ENCODE measurements at regions not wholly inside any gene's neighbourhood (a gene's known extent, or its start where the extent isn't known, plus 50 kb on each side); places are given as distances from the start of the nearest gene placed in this dataset.
"Not testable (repeated sequence)": the region's sequence is repeated elsewhere in the genome, so short reads cannot be mapped to it uniquely, and the experiment has no call there.

DNA sequence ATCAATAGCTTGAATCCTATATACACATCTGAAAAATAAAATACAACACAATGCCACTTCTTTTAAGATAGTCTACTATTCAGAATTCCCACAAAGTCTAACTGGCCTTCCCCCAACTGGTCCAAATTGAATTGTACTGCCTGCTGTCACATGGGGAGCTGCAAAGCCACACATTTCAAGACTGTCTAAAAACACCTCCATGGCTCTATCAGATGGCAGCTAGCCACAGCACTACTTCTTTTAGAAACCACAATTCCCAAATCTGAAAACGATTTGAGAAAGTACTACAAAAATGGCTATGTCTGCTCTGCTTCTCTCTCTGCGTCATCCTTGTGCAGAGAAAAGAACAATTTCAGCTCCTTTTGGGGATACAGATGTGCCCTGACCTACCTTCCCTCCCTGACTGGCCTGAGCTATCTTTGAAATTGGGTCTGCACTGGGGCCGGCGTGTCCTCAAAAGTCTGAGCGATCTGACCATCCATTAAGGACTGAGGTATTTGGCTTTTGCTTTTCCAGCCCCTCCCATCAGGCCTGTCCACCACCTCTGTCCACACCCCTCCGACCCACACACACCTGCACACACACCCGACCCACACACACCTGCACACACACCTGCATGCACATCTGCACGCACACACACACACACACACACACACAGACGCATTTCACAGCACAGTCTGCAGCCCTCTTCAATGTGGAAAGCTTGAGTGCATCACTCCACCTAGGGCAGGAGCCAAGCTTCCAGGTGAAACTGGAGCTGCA, 68.6 kb upstream of the IPO5 start:
- Histone ChIP-seq H3K4me1 (ENCODE audit: control insufficient read depth in 5 of 5, insufficient read depth in 5 of 5, low read length in 5 of 5) (peaks cover 0 to 16% (median 10%) of the 10 kb centered on the region in 5 donors), H3K4me3 (ENCODE audit: low read depth in 1 of 5, low read length in 5 of 5) (no peak overlapping the region), H3K27ac (ENCODE audit: low read depth, low read length) (no peak overlapping the region), H3K27me3 (ENCODE audit: control insufficient read depth in 5 of 5, insufficient read depth in 4 of 5, low read length in 5 of 5) (no peaks in the 10 kb centered on the region), H3K36me3 (ENCODE audit: control insufficient read depth in 5 of 5, insufficient read depth in 5 of 5, low read length in 5 of 5) (no peaks in the 10 kb centered on the region), H3K9ac (ENCODE audit: low read length in 5 of 5) (no peak overlapping the region), H3K9me3 (ENCODE audit: control insufficient read depth in 5 of 5, low read length in 5 of 5) (no peaks in the 10 kb centered on the region)

- Histone ChIP-seq H3K9ac (ENCODE audit: low read length in 5 of 5) (no peak overlapping the region), H3K27ac (ENCODE audit: low read depth, low read length) (no peak overlapping the region), H3K9me3 (ENCODE audit: control insufficient read depth in 5 of 5, low read length in 5 of 5) (no peaks in the 10 kb centered on the region), H3K4me3 (ENCODE audit: low read depth in 1 of 5, low read length in 5 of 5) (no peak overlapping the region), H3K27me3 (ENCODE audit: control insufficient read depth in 5 of 5, insufficient read depth in 4 of 5, low read length in 5 of 5) (no peaks in the 10 kb centered on the region), H3K36me3 (ENCODE audit: control insufficient read depth in 5 of 5, insufficient read depth in 5 of 5, low read length in 5 of 5) (no peaks in the 10 kb centered on the region), H3K4me1 (ENCODE audit: control insufficient read depth in 5 of 5, insufficient read depth in 5 of 5, low read length in 5 of 5) (peaks cover 0 to 11% (median 7%) of the 10 kb centered on the region in 5 donors)
Measured at GRCh38 chr13:97885641-97886040, 67.8 kb upstream of the IPO5 start.

- H3K4me1 ChIP-seq (ENCODE audit: control insufficient read depth in 5 of 5, insufficient read depth in 5 of 5, low read length in 5 of 5), result peaks cover 0 to 4% (median 3%) of the 10 kb centered on the region in 5 donors
- no peak overlapping the region for H3K9ac ChIP-seq (ENCODE audit: low read length in 5 of 5)
- no peaks in the 10 kb centered on the region for H3K36me3 ChIP-seq (ENCODE audit: control insufficient read depth in 5 of 5, insufficient read depth in 5 of 5, low read length in 5 of 5)
- H3K27ac ChIP-seq (ENCODE audit: low read depth, low read length), result no peak overlapping the region
- no peaks in the 10 kb centered on the region for H3K9me3 ChIP-seq (ENCODE audit: control insufficient read depth in 5 of 5, low read length in 5 of 5)
- H3K4me3 ChIP-seq (ENCODE audit: low read depth in 1 of 5, low read length in 5 of 5), result no peak overlapping the region
- H3K27me3 ChIP-seq (ENCODE audit: control insufficient read depth in 5 of 5, insufficient read depth in 4 of 5, low read length in 5 of 5), result no peaks in the 10 kb centered on the region
Measured at GRCh38 chr13:97889803-97890202, 63.7 kb upstream of the IPO5 start.

DNA sequence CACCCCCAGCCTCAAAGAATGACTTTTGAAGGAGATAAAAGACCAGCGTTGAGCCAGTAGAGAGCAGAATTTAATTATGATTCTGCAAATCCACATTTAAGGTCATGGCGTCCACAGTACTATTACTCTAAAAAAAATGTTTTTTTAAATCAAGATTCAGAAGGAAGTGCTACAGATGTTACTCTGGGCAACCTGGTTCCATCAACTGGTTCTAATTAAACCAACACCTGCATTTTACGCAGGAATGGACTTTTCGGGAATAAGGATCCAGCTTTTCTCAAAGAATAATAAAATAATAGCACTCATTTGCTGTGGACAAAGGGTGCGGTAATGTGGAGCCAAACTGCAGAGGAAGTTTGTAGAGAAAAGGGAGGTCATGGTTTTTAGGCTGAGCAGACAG, 62.9 kb upstream of the IPO5 start:
- H3K27me3 ChIP-seq (ENCODE audit: control insufficient read depth in 5 of 5, insufficient read depth in 4 of 5, low read length in 5 of 5), result no peaks in the 10 kb centered on the region
- no peaks in the 10 kb centered on the region for H3K36me3 ChIP-seq (ENCODE audit: control insufficient read depth in 5 of 5, insufficient read depth in 5 of 5, low read length in 5 of 5)

DNA sequence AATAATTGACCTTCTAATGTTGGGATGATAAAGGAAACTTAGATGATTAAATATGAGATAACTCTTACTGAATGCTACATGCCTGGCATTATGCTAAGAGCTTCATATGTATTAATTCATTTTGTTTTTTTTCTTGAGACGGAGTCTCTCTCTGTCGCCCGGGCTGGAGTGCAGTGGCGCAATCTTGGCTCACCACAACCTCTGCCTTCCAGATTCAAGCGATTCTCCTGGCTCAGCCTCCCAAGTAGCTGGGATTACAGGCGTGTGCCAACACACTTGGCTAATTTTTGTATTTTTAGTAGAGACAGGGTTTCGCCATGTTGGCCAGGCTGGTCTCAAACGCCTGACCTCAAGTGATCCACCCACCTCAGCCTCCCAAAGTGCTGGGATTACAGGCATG, 61.5 kb upstream of the IPO5 start:
- H3K4me1 ChIP-seq (ENCODE audit: control insufficient read depth in 5 of 5, insufficient read depth in 5 of 5, low read length in 5 of 5); H3K4me3 ChIP-seq (ENCODE audit: low read depth in 1 of 5, low read length in 5 of 5): not testable (repeated sequence)

More for the DNA sequence above, 62.9 kb upstream of the IPO5 start:
- Histone ChIP-seq H3K4me1 (ENCODE audit: control insufficient read depth in 5 of 5, insufficient read depth in 5 of 5, low read length in 5 of 5) (peaks cover 0 to 4% (median 3%) of the 10 kb centered on the region in 5 donors), H3K4me3 (ENCODE audit: low read depth in 1 of 5, low read length in 5 of 5) (no peak overlapping the region), H3K9ac (ENCODE audit: low read length in 5 of 5) (no peak overlapping the region), H3K27ac (ENCODE audit: low read depth, low read length) (no peak overlapping the region), H3K9me3 (ENCODE audit: control insufficient read depth in 5 of 5, low read length in 5 of 5) (peaks cover 0 to under 1% (median 0%) of the 10 kb centered on the region in 5 donors)

DNA sequence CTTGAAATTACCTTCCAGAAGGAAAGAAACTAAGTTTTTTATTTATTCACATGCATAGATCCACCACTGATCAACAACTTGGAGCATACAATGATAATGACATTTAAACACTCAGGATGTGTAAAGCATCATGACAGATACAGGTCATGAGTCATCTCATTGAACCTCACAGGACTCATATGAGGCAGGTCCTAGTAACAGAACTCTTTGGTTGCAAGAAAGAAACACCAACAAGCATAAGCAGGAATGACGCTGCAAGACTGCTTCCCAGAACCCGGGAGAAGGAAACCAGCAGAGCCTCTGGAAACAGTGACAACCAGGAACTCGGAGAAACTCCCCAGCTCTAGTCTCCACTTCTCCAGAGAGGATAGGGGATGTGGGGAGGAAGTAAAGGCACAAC, 60.8 kb upstream of the IPO5 start:
- Histone ChIP-seq H3K9ac (ENCODE audit: low read length in 5 of 5) (no peak overlapping the region), H3K27me3 (ENCODE audit: control insufficient read depth in 5 of 5, insufficient read depth in 4 of 5, low read length in 5 of 5) (no peaks in the 10 kb centered on the region), H3K36me3 (ENCODE audit: control insufficient read depth in 5 of 5, insufficient read depth in 5 of 5, low read length in 5 of 5) (no peaks in the 10 kb centered on the region), H3K27ac (ENCODE audit: low read depth, low read length) (peak overlapping the region; percentile 24), H3K4me3 (ENCODE audit: low read depth in 1 of 5, low read length in 5 of 5) (no peak overlapping the region), H3K9me3 (ENCODE audit: control insufficient read depth in 5 of 5, low read length in 5 of 5) (peaks cover 0 to 3% (median 0%) of the 10 kb centered on the region in 5 donors), H3K4me1 (ENCODE audit: control insufficient read depth in 5 of 5, insufficient read depth in 5 of 5, low read length in 5 of 5) (peaks cover 0 to 4% (median 3%) of the 10 kb centered on the region in 5 donors)

More for the DNA sequence above, 61.5 kb upstream of the IPO5 start:
- peak overlapping the region; percentile 49 for H3K27ac ChIP-seq (ENCODE audit: low read depth, low read length)
- not testable (repeated sequence) for H3K27me3 ChIP-seq (ENCODE audit: control insufficient read depth in 5 of 5, insufficient read depth in 4 of 5, low read length in 5 of 5); H3K9me3 ChIP-seq (ENCODE audit: control insufficient read depth in 5 of 5, low read length in 5 of 5); H3K36me3 ChIP-seq (ENCODE audit: control insufficient read depth in 5 of 5, insufficient read depth in 5 of 5, low read length in 5 of 5); H3K9ac ChIP-seq (ENCODE audit: low read length in 5 of 5)

DNA sequence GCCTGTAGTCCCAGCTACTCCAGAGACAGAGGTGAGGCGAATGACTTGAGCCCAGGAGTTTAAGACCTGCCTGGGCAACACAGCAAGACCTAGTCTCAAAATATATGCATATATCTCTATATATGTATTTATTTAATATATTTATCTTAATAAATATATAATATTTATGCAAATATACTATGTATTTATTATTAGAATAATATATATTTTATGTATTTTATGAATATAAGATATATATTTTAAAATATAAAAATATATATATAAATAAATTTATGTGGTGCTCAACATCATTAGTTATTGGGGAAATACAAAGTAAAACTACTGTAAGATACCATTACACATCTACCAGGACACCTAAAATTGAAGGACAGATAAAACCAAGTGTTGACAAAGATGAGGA, 58.1 kb upstream of the IPO5 start:
- Histone ChIP-seq H3K27ac (ENCODE audit: low read depth, low read length) (no peak overlapping the region), H3K4me3 (ENCODE audit: low read depth in 1 of 5, low read length in 5 of 5) (no peak overlapping the region), H3K4me1 (ENCODE audit: control insufficient read depth in 5 of 5, insufficient read depth in 5 of 5, low read length in 5 of 5) (peaks cover 0 to 6% (median 4%) of the 10 kb centered on the region in 5 donors), H3K36me3 (ENCODE audit: control insufficient read depth in 5 of 5, insufficient read depth in 5 of 5, low read length in 5 of 5) (no peaks in the 10 kb centered on the region), H3K9ac (ENCODE audit: low read length in 5 of 5) (no peak overlapping the region), H3K27me3 (ENCODE audit: control insufficient read depth in 5 of 5, insufficient read depth in 4 of 5, low read length in 5 of 5) (no peaks in the 10 kb centered on the region), H3K9me3 (ENCODE audit: control insufficient read depth in 5 of 5, low read length in 5 of 5) (peaks cover 0 to 3% (median 0%) of the 10 kb centered on the region in 5 donors)

DNA sequence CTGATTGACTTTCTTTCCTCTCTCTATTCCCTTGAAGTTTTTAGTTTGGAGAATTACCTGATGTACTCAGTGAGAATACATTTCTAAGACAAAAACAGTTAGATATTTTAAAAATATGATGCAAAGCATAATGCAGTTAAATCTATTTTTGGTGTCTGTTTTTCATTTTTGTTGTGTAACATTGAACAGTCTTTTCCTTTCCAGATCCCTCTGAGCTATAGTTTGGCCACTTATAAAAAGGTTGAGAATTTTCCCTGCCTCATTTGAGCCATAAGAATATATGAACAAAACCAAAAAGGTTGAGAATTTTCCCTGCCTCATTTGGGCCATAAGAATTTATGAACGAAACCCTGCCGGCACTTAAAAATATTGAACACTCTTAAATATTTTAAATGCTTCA, 57.0 kb upstream of the IPO5 start:
- H3K27me3 ChIP-seq (ENCODE audit: control insufficient read depth in 5 of 5, insufficient read depth in 4 of 5, low read length in 5 of 5), result no peaks in the 10 kb centered on the region
- no peak overlapping the region for H3K9ac ChIP-seq (ENCODE audit: low read length in 5 of 5)
- no peak overlapping the region for H3K4me3 ChIP-seq (ENCODE audit: low read depth in 1 of 5, low read length in 5 of 5)
- H3K27ac ChIP-seq (ENCODE audit: low read depth, low read length), result no peak overlapping the region
- peaks cover 0 to 3% (median 0%) of the 10 kb centered on the region in 5 donors for H3K9me3 ChIP-seq (ENCODE audit: control insufficient read depth in 5 of 5, low read length in 5 of 5)
- peaks cover 0 to 6% (median 5%) of the 10 kb centered on the region in 5 donors for H3K4me1 ChIP-seq (ENCODE audit: control insufficient read depth in 5 of 5, insufficient read depth in 5 of 5, low read length in 5 of 5)
- no peaks in the 10 kb centered on the region for H3K36me3 ChIP-seq (ENCODE audit: control insufficient read depth in 5 of 5, insufficient read depth in 5 of 5, low read length in 5 of 5)

DNA sequence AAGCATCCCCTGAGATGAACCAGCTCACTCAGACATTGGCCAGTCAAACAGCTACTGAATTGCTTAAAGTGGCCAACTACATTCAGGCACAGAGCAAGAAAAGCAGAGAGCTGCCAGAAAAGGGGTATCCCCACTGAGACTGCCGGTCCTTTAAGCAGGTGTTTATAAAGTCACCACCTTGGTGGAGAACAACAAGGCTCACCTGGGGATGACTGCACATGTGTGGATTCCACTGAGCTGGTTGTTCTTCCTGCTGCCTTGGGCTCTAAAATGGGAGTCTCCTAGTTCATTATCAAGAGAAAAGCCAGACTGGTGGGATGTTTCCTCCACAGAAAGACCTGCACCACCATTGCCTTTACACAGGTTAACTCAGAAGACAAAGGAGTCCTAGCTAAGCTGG, 51.8 kb upstream of the IPO5 start:
- no peaks in the 10 kb centered on the region for H3K36me3 ChIP-seq (ENCODE audit: control insufficient read depth in 5 of 5, insufficient read depth in 5 of 5, low read length in 5 of 5)
- H3K4me3 ChIP-seq (ENCODE audit: low read depth in 1 of 5, low read length in 5 of 5), result no peak overlapping the region
- peaks cover 0 to 15% (median 12%) of the 10 kb centered on the region in 5 donors for H3K4me1 ChIP-seq (ENCODE audit: control insufficient read depth in 5 of 5, insufficient read depth in 5 of 5, low read length in 5 of 5)
- H3K9ac ChIP-seq (ENCODE audit: low read length in 5 of 5), result no peak overlapping the region
- H3K27ac ChIP-seq (ENCODE audit: low read depth, low read length), result no peak overlapping the region
- no peaks in the 10 kb centered on the region for H3K27me3 ChIP-seq (ENCODE audit: control insufficient read depth in 5 of 5, insufficient read depth in 4 of 5, low read length in 5 of 5)
- H3K9me3 ChIP-seq (ENCODE audit: control insufficient read depth in 5 of 5, low read length in 5 of 5), result no peaks in the 10 kb centered on the region
